ENCODE measurements at regions not wholly inside any gene's neighbourhood (a gene's known extent, or its start where the extent isn't known, plus 50 kb on each side); places are given as distances from the start of the nearest gene placed in this dataset.

GRCh38 chr5:62001640-62002039, 304.4 kb upstream of the KIF2A start:
- TF ChIP-seq ZNF274 (IDR thresholded peaks at IDR 0.05; ENCODE audit: low read depth, low read length) (no peak), SUZ12 (IDR thresholded peaks at IDR 0.05; ENCODE audit: extremely low read depth, insufficient read depth, insufficient read length) (no peak), YY1 (IDR thresholded peaks at IDR 0.05; ENCODE audit: insufficient read depth, insufficient read length) (no peak)

Measured in NT2/D1 (cell line).